ENCODE measurements at regions not wholly inside any gene's neighbourhood (a gene's known extent, or its start where the extent isn't known, plus 50 kb on each side); places are given as distances from the start of the nearest gene placed in this dataset.

DNA sequence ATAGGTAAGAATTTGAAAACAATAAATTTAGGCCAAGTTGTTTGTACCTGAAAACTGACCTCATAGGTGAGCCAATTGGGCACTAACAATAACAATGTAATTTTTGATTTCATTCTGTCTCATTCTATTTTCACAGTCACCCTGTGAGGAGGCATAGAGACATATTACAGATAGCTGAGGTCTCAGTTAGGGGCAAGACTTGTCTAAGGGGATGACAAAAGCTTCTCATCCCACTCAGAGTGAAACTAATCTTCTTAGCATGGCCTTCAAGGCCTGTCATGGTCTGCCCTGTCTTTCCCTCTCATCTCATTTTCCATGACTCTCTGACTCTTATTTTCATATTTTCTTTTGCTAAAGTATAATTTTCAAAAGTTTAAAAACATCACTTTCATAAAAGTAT is 562.0 kb upstream of the TNP1 start:
- Histone ChIP-seq H3K4me3 (ENCODE audit: low read depth, low read length, poor library complexity, severe bottlenecking) (no peak overlapping the region), H3K4me1 (ENCODE audit: insufficient read depth, low read length, poor library complexity, severe bottlenecking) (no peaks in the 10 kb centered on the region), H3K27ac (ENCODE audit: low read depth, low read length, poor library complexity, severe bottlenecking) (no peak overlapping the region), H3K27me3 (replicated peaks; ENCODE audit: insufficient read depth, low read depth, low read length, poor library complexity) (no peaks in the 10 kb centered on the region), H3K9me3 (ENCODE audit: low read depth, low read length, poor library complexity, severe bottlenecking) (peaks cover 5% of the 10 kb centered on the region), H3K36me3 (ENCODE audit: insufficient read depth, low read length, poor library complexity, severe bottlenecking) (no peaks in the 10 kb centered on the region)
- ChIA-PET POLR2A (ENCODE audit: low non-redundant PET) (no interaction called here), CTCF (no interaction called here)
- no TSS peak for BruUV-seq (replicated peaks)
- DNase-seq (ENCODE audit: low spot score): no peak
- intact Hi-C loops (cut with micrococcal nuclease; ENCODE audit: unreplicated experiment): no loop called here
- TF ChIP-seq, protein P1, sequence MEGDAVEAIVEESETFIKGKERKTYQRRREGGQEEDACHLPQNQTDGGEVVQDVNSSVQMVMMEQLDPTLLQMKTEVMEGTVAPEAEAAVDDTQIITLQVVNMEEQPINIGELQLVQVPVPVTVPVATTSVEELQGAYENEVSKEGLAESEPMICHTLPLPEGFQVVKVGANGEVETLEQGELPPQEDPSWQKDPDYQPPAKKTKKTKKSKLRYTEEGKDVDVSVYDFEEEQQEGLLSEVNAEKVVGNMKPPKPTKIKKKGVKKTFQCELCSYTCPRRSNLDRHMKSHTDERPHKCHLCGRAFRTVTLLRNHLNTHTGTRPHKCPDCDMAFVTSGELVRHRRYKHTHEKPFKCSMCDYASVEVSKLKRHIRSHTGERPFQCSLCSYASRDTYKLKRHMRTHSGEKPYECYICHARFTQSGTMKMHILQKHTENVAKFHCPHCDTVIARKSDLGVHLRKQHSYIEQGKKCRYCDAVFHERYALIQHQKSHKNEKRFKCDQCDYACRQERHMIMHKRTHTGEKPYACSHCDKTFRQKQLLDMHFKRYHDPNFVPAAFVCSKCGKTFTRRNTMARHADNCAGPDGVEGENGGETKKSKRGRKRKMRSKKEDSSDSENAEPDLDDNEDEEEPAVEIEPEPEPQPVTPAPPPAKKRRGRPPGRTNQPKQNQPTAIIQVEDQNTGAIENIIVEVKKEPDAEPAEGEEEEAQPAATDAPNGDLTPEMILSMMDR (conservative IDR thresholded peaks at IDR 0.05; ENCODE audit: low read depth, low read length): no peak
- TF ChIP-seq EZH2 (IDR thresholded peaks at IDR 0.05; ENCODE audit: borderline replicate concordance, low read depth, low read length, poor library complexity, severe bottlenecking): no peak

DNA sequence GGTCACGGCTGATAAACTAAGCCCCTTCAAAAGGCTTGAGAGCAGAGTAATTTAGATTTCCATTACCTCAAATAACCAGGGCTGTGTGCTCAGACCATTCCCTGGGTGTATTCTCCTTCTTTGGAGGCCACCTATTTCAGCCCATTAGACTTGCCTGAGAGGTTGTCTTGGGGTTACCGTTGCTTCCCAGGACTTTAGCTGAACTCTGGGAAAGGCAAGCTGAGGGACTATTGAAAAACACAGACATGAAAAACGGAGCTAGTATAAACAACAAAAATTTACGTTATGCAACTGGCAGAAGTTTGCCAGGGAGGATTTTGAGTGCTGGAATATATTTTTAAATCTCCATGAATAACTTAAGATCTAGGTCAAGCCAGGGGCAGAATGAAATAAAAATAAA is 561.0 kb upstream of the TNP1 start:
- CTCF ChIA-PET: no interaction called here
- BruUV-seq (replicated peaks): no TSS peak

DNA sequence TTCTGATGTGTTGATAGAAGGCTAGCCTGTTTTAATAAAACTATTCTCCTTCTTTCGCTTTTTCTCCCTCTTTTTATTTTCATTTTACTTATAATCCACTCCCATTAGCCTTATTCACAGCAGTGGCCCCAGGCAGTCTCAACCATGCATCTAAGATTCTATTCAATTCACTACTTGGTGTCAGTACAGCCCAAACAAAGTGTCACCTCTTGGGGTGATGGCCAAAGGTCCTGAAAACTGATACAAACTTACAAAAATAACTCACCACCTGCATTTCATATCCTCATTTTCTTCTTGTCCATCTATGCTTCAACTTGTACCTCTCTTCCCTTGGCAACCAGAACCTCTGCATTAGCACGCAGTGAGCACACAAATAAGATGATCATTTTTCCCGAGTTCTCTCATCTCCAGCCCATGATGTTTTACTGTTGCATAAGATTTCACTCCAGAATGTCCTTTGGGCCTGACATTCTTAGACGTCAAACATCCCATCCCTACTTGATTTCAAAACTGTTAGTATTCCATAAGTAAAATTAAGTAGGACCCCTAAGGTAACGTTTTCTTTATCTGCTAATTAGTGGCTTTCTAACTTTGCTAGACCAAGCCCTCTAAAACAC is 559.3 kb upstream of the TNP1 start:
- BruUV-seq (replicated peaks): no TSS peak
- Histone ChIP-seq H3K4me1 (ENCODE audit: insufficient read depth, low read length, poor library complexity, severe bottlenecking) (no peaks in the 10 kb centered on the region), H3K36me3 (ENCODE audit: insufficient read depth, low read length, poor library complexity, severe bottlenecking) (no peaks in the 10 kb centered on the region), H3K27ac (ENCODE audit: low read depth, low read length, poor library complexity, severe bottlenecking) (no peak overlapping the region), H3K9me3 (ENCODE audit: low read depth, low read length, poor library complexity, severe bottlenecking) (no peaks in the 10 kb centered on the region), H3K27me3 (replicated peaks; ENCODE audit: insufficient read depth, low read depth, low read length, poor library complexity) (no peaks in the 10 kb centered on the region), H3K4me3 (ENCODE audit: low read depth, low read length, poor library complexity, severe bottlenecking) (no peak overlapping the region)
- no peak for DNase-seq (ENCODE audit: low spot score)
- ChIA-PET CTCF (no interaction called here), POLR2A (ENCODE audit: low non-redundant PET) (no interaction called here)
- TF ChIP-seq, protein P1 (conservative IDR thresholded peaks at IDR 0.05; ENCODE audit: low read depth, low read length): no peak
- TF ChIP-seq EZH2 (IDR thresholded peaks at IDR 0.05; ENCODE audit: borderline replicate concordance, low read depth, low read length, poor library complexity, severe bottlenecking): no peak
- intact Hi-C loops (cut with micrococcal nuclease; ENCODE audit: unreplicated experiment): no loop called here

More for the DNA sequence above, 561.0 kb upstream of the TNP1 start:
- intact Hi-C loops (cut with micrococcal nuclease; ENCODE audit: unreplicated experiment): no loop called here
- H3K4me3 ChIP-seq (ENCODE audit: low read depth, low read length, poor library complexity, severe bottlenecking): no peak overlapping the region
- H3K27me3 ChIP-seq (replicated peaks; ENCODE audit: insufficient read depth, low read depth, low read length, poor library complexity): no peaks in the 10 kb centered on the region
- no peaks in the 10 kb centered on the region for H3K4me1 ChIP-seq (ENCODE audit: insufficient read depth, low read length, poor library complexity, severe bottlenecking)
- no peak overlapping the region for H3K27ac ChIP-seq (ENCODE audit: low read depth, low read length, poor library complexity, severe bottlenecking)
- no peaks in the 10 kb centered on the region for H3K36me3 ChIP-seq (ENCODE audit: insufficient read depth, low read length, poor library complexity, severe bottlenecking)
- no peak for DNase-seq (ENCODE audit: low spot score)
- no peak for TF ChIP-seq EZH2 (IDR thresholded peaks at IDR 0.05; ENCODE audit: borderline replicate concordance, low read depth, low read length, poor library complexity, severe bottlenecking)
- TF ChIP-seq, protein P1 (conservative IDR thresholded peaks at IDR 0.05; ENCODE audit: low read depth, low read length): no peak
- POLR2A ChIA-PET (ENCODE audit: low non-redundant PET): no interaction called here
- H3K9me3 ChIP-seq (ENCODE audit: low read depth, low read length, poor library complexity, severe bottlenecking): peaks cover 5% of the 10 kb centered on the region
